Fibroblast of gingiva (primary cell): ENCODE measurements at regions not wholly inside any gene's neighbourhood (a gene's known extent, or its start where the extent isn't known, plus 50 kb on each side); places are given as distances from the start of the nearest gene placed in this dataset.

Experiments used
- DNase-seq: peaks from one replicate; pipeline ENCODE4 v3.0.0-alpha.2; 2011; ENCODE audit warnings: low read depth

DNA sequence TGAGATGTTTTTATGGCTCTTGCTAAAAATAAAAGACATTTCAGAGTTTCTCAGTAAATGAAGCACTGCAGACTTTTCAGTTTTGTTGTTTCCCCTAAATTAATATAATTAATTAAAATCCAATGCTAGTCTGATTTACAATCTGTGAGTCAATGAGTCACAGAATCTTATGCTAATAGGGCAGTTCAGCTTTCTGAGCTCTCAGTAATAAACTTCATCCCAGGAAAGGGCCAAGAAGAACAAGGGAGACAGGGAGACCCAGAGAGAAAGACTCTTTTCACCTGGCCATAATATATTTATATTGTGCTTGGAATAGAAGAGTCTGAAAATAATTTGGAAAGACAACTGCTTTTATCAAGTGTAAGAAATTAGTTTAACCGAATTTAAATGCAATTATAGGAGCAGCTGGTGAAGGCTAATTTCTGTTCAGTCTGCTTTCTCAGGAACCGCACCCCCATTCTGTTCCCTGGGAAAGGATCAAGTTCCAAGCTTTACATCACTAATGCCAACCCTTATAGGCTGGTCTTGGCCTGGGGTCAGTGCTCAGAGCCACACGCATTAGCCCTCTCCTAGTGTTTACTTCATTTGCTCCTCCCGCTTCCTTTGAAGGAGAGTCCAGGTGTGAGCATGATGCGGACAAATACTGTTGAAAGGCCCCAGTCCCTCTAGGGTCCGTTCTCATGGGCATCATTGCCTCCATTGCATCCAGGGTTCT is 145.6 kb downstream of the ZBTB18 start:
- DNase-seq = no peak

DNA sequence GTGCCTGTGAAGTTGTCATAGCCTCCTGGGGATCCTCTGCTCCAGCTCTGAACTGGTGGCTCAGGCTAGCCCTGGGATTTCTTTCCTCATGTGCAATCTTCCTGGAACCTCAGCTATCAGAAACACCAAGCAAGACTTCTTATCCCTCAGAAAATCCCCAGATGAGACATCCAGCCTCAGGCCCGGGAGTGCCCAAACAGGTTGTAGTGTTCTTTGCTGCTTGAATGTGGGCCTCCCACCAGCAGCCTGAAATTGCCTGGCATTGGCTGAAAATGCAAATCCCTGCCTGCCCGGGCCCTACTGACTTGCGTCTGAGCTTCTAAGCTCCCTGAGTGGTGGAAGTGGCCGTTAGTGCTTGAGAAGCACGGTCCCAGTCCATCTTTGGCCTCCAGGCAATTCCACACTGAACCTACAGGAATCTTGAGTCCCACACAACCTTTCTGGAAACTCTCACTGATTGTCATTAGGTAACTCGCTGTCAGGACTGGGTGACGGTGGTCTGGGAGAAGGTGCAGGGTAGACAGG is 146.8 kb downstream of the ZBTB18 start:
- no peak for DNase-seq

DNA sequence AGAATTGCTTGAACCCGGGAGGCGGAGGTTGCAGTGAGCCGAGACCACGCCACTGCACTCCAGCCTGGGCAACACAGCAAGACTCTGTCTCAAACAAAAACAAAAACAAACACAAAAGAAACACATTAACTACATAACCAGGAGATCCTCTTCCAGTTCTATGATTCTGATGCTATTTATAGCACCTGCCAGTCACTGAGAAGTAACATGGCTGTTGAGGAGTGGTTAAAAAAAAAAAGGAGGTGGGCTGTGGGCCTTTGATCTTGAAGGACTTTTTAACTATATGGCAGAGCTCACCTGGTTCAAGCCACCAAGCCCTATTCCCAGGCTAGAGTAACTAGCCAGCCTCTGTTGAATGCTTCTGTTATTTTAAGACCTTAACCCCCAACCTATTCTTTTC is 148.8 kb downstream of the ZBTB18 start:
- no peak for DNase-seq

DNA sequence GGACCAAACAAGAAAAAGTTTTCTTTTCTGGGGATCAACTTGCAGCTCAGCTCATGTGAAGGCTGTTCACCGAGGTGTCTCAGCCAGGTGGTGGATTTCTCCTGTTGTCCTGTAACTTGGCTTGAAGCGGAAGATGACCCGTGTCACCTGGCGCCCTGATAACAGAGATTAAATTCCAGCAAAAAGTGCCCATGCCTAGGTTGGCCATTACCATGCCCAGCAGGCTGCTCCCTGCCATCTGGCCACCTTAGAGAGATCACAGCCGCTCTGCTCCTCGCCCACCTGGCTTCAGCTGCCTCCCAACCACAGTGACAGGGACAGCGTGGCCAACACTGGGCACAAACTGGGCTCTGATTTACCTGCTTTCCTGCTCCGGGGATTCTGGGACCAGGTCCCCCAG is 149.5 kb downstream of the ZBTB18 start:
- no peak for DNase-seq

DNA sequence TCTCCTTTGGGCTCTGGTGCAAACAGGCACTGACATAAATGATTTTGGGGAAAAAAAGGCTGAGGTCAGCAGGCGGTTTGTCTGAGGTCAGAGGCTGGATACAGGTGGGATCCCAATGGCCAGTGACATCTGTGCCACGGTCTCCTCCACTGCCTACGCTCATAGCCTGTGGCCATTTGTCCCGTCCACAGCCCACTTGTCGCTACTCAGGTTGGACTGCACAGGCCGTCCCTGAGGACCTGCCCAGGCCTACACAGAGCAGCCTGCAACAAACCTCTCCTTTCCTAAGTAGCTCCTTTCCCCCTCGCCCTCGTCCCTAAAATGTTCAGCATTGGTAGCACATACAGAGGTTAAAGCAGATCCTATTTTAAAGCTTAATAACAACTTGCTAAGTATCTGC is 150.7 kb downstream of the ZBTB18 start:
- no peak for DNase-seq

DNA sequence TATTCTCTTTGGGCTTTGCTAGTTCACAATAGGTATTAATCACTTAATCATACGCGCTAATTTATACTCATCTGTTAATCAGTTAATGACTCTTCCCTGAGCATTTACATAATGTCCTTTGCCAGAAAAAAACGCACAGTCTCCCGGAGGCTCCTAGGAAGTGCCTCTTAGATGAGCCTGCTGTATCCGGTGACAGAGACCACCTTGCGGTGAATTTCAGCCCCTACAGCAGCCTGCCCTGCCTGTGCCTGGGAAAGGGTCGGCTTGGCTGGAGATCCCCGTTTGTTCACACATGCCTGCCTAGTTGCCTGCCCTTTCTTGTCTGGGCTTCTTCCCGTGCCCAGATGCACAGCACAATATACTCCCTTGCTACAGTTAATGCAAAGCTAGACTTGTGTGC is 152.9 kb downstream of the ZBTB18 start:
- DNase-seq = no peak

DNA sequence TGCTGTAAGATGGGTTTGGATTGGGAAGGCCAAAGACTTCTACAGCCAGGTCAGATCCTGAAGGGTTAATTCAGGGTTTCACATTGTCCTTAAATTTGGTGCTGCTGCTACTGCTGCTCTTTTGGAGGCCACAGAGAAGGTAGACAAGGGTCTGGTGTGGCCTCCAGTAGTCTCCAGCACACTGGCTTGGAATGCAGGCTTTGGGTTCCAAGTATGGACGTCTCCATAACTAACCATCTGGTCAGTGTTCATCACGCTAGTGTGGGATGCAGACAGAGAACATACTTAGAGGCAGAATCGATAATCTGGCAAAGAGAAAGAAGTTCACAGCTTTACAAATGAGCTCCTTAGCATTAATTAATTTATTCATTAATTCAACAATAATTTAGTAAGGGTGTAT is 154.1 kb downstream of the ZBTB18 start:
- no peak for DNase-seq

DNA sequence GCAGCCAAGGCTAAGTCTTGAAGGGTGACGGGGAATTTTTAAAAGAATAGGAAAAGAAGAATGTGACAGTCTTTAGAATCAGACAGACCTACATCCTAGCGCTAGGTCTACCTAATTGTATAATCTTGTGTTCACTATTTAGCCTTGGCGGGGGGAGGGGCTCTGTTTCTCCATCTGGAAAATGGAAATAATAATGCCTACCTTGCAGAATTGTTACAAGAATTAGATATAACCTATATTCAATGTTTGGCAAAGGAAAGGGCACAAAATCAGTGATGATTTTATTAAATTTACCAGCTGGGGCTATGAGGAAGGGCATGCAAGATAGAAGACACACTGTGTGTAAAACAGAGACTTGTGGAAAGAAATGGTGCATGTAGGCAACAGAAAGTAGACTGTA is 154.8 kb downstream of the ZBTB18 start:
- DNase-seq = no peak

DNA sequence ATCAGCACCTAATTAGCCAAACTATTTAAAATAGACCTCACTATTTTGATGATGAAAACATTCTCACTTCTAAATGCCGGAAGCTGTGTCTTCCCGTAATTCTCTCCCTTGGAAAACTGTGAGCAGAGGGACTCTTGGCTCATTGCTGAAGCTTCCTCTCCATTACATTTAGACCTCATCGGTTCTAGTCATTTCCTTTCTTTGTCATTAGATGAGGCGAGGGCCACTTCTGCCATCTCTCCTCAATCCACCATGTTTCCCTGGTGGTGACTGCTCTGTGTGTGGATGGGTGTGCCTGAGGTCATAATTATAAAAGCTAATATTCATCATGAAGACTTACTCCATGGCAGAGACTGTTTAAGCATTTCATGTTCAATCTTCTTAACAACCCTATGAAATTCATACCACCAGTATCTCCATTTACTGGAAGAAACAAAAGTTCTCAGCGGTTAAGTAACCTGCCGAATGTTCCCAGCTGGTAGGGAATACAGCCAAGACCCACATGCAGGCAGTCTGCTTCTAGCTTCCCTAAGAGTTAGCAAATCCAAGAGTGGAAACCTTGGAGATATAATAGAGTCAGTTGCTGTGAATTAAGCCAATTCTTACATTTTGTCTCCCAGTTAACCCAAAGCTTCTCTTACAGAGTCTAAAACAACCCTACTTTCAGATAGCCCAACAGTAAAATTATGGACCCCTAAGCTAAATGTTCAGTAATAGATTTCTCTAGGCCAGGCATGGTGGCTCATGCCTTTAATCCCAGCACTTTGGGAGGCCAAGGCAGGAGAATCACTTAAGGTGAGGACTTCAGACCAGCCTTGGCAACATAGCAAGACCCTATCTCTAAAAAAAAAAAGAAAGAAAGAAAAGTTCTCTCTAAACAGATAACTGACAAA is 156.2 kb downstream of the ZBTB18 start:
- peak; percentile 45 for DNase-seq

DNA sequence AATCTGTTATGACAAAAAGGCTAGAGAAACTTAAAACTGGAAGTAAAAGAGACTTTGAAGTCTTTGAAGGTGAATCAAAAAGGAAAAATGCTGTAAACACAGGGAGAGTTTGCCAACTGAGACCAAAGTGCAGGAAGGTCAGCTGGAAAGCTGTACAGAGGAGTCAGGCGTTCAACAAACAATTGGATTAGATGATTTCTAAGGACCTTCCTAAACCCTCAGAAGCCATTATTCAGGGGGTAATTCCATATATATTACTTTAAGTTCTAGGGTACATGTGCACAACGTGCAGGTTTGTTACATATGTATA is 156.8 kb downstream of the ZBTB18 start:
- no peak for DNase-seq

DNA sequence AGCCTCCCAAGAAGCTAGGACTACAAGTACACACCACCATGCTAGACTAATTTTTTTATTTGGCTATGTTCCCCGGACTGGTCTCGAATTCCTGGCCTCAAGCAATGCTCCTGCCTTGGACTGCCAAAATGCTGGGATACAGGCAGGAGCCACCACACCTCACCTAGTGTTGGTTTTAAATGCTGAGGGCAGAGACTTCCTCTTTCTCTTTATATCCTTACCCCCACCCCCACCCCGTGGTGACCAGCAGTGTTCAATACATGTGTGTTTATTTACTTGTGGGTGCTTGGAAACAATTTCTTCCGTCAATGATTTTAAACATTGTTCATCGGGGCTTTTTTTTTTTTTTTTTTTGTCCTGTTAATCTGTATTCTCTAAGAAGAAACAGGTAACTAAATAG is 158.9 kb downstream of the ZBTB18 start:
- DNase-seq = no peak

DNA sequence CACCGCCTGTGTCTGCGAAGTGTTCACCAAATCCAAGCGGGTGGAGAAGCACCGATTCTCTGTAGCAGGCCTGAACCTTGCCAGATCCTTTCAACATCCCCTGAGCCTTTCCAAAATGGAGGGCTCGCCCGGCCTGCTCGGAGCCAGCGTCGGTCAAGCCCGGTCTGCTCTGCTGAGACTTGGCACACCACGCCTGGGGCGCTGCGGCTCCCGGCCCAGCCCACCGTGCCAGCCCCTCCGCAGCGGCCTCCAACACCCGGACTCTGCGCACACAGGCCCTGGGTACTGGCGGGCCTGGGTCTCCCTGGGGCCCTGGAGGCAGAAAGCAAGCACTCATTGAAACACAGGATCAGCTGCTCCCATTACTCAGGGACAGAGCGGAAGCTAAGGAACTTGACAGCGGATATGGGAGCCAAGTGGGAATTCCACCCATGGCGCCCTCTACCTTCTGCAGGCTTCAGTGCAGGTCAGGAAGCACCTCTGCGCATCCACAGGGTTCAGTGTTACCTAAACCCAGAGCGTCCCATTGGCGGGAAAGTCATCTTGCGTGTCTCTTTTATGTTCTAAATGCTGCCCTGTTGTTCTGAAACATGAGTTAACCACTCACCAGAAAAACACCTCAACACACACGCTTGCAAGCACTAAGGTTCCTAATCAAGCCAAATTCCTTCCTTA is 159.9 kb downstream of the ZBTB18 start:
- no peak for DNase-seq

DNA sequence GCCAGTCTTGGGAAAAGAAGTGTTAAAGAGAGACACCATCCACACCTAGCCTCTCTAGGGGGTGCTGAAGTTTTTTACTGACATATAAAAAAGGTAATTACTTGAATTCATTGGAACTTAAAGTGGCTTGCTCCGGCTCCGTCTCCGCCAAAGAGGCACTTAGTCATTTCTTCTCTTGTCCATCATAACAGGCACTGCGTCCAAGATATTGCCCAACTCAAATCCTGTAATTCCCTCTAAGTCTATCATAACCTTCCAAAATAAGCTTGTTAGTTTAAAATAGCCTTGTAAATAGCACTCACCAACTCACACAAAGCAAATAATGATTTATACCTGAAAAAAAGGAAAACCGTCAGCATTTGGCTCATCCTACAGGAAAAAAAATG is 160.5 kb downstream of the ZBTB18 start:
- peak; percentile 64 for DNase-seq

DNA sequence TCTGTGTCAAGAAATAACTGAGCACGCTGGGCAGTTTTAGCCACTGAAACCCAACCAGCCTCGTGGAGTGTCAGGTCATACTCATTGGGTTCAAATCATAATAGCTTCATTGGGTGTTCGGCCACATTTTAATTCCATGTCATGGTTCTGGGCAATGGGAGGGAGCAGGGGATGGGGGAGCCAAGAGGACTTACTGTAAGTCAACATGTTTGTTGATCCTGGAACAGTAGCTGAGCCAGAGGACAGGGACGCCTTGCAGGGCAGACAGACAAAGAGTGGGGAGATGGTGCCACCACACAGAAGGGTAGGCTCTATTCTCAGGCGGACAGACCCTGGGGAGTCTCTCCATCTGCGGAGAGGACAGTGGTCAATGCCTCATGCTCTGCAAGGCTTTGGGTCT is 161.1 kb downstream of the ZBTB18 start:
- no peak for DNase-seq

DNA sequence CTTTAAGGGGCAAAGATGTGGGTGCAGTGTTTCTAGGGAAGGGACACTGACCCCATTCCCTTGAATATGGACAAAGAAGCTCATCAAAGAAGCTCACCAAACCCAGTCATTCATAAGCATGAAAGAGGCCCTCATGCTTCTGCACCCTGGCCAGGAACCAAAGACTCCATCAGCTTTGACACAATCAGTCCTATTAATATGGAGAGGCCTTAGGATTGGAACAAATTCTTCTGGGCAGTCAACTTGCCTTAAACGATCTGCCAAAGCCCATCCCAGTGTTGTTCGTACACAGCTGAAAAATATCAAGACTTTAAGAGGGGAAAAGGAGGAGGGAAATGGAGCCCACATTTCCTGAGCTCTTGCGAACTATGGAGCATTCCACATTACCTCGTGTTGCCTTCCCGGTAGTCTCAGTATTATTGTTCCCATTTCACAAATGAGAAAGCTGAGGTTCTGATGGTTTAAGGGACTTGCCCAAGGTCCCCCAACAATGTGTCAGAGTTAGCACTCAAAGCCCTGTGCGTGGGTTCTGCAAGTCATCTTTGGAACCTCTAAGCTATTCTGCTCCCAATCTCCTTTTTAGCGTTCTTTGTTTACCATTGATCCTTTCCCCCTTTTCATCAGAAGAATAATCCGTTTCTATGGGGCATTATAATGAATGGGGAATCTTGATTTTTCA is 161.9 kb downstream of the ZBTB18 start:
- DNase-seq = no peak

DNA sequence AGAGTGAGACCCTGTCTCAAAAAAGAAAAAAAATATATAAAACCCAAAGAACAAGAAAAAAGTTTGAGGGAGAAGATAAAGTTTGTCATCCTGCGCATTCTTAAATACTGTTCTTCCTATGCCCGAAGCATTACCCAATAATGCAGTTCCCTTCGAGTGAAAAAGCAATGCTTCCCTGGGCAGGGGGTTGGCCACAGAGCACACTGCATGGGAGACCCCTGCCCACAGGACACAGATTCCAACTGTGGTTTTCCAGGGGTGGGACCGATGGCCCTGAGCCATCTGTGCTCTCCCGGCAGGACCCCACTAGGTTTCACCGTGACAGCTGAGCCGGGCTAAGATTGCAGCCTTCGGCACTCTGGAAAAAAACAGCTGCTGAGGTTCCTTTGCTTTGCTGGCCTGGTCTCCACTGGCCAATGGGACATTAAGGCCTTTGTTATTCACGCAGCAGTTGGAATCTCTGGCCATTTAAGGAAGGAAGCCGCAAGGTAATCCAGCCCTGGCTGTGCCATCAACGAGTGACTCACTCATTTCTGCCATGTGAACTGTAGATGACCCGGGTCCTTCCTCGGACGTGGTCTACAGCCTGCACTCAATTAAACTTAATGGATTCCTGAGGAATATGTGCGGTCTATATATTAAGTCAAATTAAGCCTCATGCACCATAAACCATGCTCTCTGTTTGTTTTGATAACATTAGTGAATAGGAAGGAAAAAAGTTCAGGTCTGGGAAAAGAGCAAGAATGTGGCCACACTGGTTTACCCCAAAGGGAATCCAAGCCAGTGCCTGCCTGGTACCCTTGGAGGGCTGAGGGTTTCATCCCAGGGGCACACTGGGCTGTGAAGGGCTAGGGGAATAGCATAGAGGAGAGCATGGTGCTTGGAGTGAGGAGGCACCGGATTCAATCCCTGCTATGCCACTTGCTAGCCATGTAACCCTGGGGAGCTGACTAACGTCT is 163.2 kb downstream of the ZBTB18 start:
- DNase-seq = peak; percentile 72

DNA sequence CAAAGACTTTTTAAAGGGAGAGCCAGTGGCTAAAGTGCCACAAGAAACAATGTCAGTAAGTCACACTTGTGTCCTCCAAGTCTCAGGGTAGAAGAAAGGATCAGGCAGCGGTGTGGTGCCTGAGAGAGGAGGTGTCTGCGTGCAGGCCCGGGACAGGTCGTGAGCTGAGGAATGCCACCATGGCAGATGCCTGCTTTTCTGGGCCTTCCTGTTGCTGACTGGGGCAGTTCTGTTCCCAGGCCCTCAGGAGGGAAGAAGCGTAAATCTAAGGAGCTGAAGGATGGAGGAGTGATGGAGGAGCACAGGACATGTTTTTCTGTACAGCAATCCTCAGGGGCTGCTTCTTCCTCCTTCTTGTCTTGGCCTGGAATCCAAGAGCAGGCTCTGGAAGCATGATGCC is 165.8 kb downstream of the ZBTB18 start:
- DNase-seq = no peak

DNA sequence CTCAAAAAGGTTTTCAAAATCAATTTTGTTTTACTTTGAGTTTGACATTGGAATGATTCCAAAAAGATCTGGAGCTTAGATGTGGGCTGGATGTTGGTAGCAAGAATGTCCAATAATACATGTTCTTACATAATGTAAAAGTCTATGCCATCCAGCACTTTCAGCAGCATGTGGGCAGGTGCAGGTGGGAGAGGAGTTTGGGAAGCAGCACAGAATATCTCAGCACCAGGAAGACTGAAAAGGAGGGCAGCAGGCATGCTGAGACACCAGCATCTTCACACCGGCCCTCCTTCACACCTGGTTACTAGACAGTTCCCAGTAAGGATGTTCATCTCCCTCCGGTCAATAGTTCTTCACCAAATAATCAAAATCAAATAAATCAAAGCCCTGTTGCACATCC is 166.6 kb downstream of the ZBTB18 start:
- DNase-seq = no peak

DNA sequence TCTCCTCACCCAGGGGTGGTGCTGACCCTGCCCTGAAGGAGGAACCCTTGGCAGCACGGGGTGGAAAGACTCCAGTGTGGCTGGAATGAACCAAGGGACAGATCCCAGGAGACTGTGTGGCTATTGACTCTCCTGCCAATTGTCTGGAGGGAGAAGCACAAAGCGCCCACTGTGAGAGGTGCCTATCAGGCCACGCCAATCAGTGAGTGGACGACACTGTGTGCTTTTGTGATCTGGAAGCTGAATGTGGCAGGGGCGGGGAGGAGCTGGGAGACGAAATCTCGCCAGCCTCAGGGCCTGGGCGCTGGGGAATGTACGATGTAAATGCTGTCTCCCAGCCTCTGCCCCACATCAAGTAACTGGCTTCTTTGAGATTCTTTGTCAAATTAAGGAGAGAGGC is 167.1 kb downstream of the ZBTB18 start:
- DNase-seq = no peak

DNA sequence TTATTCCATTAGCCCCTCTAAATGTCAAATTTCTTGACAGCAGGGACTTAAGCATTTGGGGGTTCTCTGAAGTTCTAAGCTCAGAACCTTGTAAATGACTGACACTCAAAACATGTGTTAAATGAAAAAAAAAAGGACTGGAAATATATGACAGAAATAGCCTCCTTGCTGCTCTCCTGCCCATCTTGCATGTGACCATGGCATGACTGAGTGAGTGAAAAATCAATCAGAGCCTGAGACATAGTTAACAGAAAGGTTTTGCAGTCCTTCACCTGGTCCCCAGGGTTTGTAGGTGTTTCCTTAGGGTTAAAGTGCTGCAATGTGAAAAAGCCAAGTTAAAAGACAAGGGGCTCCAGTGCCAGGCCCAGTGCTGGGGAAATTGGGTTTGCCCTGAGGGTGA is 168.1 kb downstream of the ZBTB18 start:
- DNase-seq = no peak

DNA sequence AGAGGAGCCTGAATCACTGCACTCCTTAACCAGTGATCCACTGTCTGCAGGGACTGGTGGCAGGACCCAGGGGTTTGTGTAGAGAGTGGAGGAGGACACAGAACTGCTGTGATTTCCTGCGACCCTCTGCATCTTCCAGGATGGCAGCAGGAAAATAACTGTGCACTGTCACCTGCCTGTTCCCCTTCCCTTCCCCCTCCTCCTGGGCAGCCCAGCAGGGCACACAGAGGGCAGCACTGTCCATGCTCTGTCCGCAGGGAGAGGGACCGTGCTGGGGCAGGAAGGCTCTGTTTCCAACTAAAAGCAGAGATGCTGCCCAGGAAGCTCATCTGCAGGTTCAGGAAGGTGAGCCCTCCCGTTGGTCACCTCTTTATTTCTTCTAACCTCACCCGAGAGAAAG is 168.7 kb downstream of the ZBTB18 start:
- no peak for DNase-seq
